ENCODE measurements at regions not wholly inside any gene's neighbourhood (a gene's known extent, or its start where the extent isn't known, plus 50 kb on each side); places are given as distances from the start of the nearest gene placed in this dataset.
"Not testable (repeated sequence)": the region's sequence is repeated elsewhere in the genome, so short reads cannot be mapped to it uniquely, and the experiment has no call there.

GRCh38 chr5:18523380-18523779 is 889.1 kb downstream of the TAF11L14 start:
- H3K9me3 ChIP-seq (ENCODE audit: control insufficient read depth, low read length), result no peaks in the 10 kb centered on the region
- no peaks in the 10 kb centered on the region for H3K36me3 ChIP-seq (ENCODE audit: control insufficient read depth, insufficient read depth, low read length)
- TF ChIP-seq, protein P1, sequence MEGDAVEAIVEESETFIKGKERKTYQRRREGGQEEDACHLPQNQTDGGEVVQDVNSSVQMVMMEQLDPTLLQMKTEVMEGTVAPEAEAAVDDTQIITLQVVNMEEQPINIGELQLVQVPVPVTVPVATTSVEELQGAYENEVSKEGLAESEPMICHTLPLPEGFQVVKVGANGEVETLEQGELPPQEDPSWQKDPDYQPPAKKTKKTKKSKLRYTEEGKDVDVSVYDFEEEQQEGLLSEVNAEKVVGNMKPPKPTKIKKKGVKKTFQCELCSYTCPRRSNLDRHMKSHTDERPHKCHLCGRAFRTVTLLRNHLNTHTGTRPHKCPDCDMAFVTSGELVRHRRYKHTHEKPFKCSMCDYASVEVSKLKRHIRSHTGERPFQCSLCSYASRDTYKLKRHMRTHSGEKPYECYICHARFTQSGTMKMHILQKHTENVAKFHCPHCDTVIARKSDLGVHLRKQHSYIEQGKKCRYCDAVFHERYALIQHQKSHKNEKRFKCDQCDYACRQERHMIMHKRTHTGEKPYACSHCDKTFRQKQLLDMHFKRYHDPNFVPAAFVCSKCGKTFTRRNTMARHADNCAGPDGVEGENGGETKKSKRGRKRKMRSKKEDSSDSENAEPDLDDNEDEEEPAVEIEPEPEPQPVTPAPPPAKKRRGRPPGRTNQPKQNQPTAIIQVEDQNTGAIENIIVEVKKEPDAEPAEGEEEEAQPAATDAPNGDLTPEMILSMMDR (IDR thresholded peaks at IDR 0.05), result no peak

DNA sequence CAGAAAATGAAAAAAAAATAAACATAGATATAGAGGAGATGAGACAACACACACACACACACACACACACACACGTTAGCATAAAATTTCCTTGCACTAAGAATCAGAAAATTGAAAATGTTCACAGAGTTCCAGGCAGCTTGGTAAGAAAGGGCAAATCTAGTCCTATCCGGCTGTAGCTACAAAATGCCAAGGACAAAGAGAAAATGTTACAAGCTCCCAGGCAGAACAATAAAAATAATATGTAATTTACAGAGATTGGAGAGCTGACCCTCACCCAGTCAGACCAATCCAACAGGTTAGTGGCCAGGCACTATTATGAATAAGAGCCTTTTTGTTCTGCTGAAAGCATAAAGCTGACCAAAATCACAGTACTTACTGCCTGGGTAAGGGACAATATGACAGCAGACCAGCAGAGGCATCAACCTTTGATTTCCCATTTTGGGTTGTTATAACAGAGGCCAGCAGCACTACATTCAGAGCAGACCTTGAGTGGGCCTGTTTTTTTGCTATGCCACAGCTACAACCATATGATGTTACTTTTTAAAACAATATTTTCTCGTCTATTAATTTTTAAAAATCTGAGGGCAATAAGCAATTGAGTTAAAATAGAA is 892.6 kb downstream of the TAF11L14 start:
- Histone ChIP-seq H3K27ac (no peak overlapping the region), H3K9me3 (ENCODE audit: control insufficient read depth, low read length) (no peaks in the 10 kb centered on the region), H3K4me2 (ENCODE audit: low read length) (no peak overlapping the region), H3K9ac (no peak overlapping the region), H2AFZ (no peak overlapping the region), H3K36me3 (ENCODE audit: control insufficient read depth, insufficient read depth, low read length) (no peaks in the 10 kb centered on the region), H3K27me3 (ENCODE audit: control insufficient read depth, insufficient read depth, low read length) (no peaks in the 10 kb centered on the region), H3K4me1 (no peaks in the 10 kb centered on the region), H3K4me3 (ENCODE audit: low read depth, low read length) (no peak overlapping the region), H3K79me2 (no peaks in the 10 kb centered on the region)
- TF ChIP-seq, protein P1 (IDR thresholded peaks at IDR 0.05), result no peak

More at GRCh38 chr5:18523380-18523779, 889.1 kb downstream of the TAF11L14 start:
- Histone ChIP-seq H3K9ac (no peak overlapping the region), H2AFZ (no peak overlapping the region), H3K27me3 (ENCODE audit: control insufficient read depth, insufficient read depth, low read length) (no peaks in the 10 kb centered on the region), H3K4me1 (no peaks in the 10 kb centered on the region), H3K4me2 (ENCODE audit: low read length) (no peak overlapping the region), H3K27ac (no peak overlapping the region), H3K79me2 (no peaks in the 10 kb centered on the region), H3K4me3 (ENCODE audit: low read depth, low read length) (no peak overlapping the region)

DNA sequence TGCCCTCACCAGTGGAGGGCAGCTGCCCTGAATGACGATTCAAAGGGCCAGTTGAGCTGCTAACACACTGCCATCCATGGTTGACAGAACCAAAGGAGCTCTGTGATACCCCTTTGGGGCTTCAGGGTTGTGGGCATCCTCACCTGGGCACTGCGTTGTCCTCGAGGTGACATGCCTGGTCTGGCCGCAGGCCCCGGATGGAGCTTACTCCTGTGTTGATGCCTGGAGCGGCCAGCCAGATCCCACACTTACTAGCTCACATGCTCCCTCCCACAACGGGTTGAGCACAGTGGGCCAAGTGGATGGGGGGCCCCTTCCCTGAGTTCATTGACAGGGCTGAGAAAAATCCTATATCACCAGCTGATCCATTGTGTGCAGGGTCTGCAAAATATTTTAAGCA is 898.9 kb downstream of the TAF11L14 start:
- H3K36me3 ChIP-seq (ENCODE audit: control insufficient read depth, insufficient read depth, low read length), result no peaks in the 10 kb centered on the region
- no peaks in the 10 kb centered on the region for H3K79me2 ChIP-seq
- TF ChIP-seq, protein P1 (IDR thresholded peaks at IDR 0.05), result no peak
- H3K9ac ChIP-seq, result no peak overlapping the region
- no peaks in the 10 kb centered on the region for H3K4me1 ChIP-seq
- no peaks in the 10 kb centered on the region for H3K9me3 ChIP-seq (ENCODE audit: control insufficient read depth, low read length)
- H3K27ac ChIP-seq, result no peak overlapping the region
- no peak overlapping the region for H3K4me3 ChIP-seq (ENCODE audit: low read depth, low read length)
- H3K4me2 ChIP-seq (ENCODE audit: low read length), result no peak overlapping the region
- H3K27me3 ChIP-seq (ENCODE audit: control insufficient read depth, insufficient read depth, low read length), result no peaks in the 10 kb centered on the region
- H2AFZ ChIP-seq, result no peak overlapping the region

GRCh38 chr5:18534119-18534518 is 899.9 kb downstream of the TAF11L14 start:
- Histone ChIP-seq H3K9me3 (ENCODE audit: control insufficient read depth, low read length) (no peaks in the 10 kb centered on the region), H3K79me2 (no peaks in the 10 kb centered on the region), H3K4me2 (ENCODE audit: low read length) (no peak overlapping the region), H3K36me3 (ENCODE audit: control insufficient read depth, insufficient read depth, low read length) (no peaks in the 10 kb centered on the region), H2AFZ (no peak overlapping the region), H3K4me3 (ENCODE audit: low read depth, low read length) (no peak overlapping the region), H3K27ac (no peak overlapping the region), H3K9ac (no peak overlapping the region), H3K27me3 (ENCODE audit: control insufficient read depth, insufficient read depth, low read length) (no peaks in the 10 kb centered on the region), H3K4me1 (no peaks in the 10 kb centered on the region)
- TF ChIP-seq, protein P1 (IDR thresholded peaks at IDR 0.05), result no peak

DNA sequence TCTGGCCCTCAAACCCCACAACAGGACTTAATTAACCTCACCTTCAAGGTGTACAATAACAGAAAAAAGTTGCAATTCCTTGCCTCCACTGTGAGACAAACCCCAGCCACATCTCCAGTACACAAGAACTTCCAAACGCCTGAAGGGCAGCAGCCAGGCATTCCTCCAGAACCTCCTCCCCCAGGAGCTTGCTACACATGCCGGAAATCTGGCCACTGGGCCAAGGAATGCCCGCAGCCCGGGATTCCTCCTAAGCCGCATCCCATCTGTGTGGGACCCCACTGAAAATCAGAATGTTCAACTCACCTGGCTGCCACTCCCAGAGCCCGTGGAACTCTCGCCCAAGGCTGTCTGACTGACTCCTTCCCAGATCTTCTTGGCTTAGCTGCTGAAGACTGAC is 901.5 kb downstream of the TAF11L14 start:
- not testable (repeated sequence) for H3K27ac ChIP-seq; H3K9ac ChIP-seq; H3K27me3 ChIP-seq (ENCODE audit: control insufficient read depth, insufficient read depth, low read length)

More for the DNA sequence above, 901.5 kb downstream of the TAF11L14 start:
- H3K36me3 ChIP-seq (ENCODE audit: control insufficient read depth, insufficient read depth, low read length); H3K79me2 ChIP-seq; H3K4me1 ChIP-seq; H3K4me3 ChIP-seq (ENCODE audit: low read depth, low read length); H3K9me3 ChIP-seq (ENCODE audit: control insufficient read depth, low read length); H2AFZ ChIP-seq; H3K4me2 ChIP-seq (ENCODE audit: low read length): not testable (repeated sequence)
